Activated CD4-positive, alpha-beta T cell treated with anti-CD3 and anti-CD28 coated beads, Interleukin-2, amount 50 U/mL, for 4 hours (primary cell): ENCODE measurements at regions not wholly inside any gene's neighbourhood (a gene's known extent, or its start where the extent isn't known, plus 50 kb on each side); places are given as distances from the start of the nearest gene placed in this dataset.
"Not testable (repeated sequence)": the region's sequence is repeated elsewhere in the genome, so short reads cannot be mapped to it uniquely, and the experiment has no call there.

Experiments
- DNase-seq, 2 experiments: peaks; one replicate each; pipeline ENCODE4 v3.0.0-alpha.2; 2020

GRCh38 chr4:13763707-13764106 lies 136.2 kb upstream of the BOD1L1 start:
- no peak for DNase-seq

DNA sequence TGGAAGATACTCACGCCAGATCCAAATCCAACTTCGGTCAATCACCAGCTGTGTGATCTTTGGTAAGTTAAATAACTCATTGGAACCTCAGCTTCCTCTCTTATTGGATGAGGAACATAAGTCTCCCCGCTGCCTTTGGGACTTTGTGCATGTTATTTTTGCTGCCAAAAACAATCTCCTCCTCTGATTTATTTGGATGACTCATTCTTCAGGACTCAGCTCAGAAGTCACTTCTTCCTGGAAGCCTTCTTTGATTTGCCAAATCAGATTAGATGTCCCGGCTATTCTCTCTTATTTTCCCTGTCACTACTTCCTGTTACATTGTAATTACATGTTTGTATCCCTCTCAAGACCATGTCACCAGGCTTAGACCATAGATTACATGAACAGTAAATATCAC lies 138.0 kb upstream of the BOD1L1 start:
- DNase-seq: no peak

GRCh38 chr4:13766761-13767540 lies 139.4 kb upstream of the BOD1L1 start:
- DNase-seq: no peak

- DNase-seq: no peak
Observed at GRCh38 chr4:13777341-13777740, 149.8 kb upstream of the BOD1L1 start.

DNA sequence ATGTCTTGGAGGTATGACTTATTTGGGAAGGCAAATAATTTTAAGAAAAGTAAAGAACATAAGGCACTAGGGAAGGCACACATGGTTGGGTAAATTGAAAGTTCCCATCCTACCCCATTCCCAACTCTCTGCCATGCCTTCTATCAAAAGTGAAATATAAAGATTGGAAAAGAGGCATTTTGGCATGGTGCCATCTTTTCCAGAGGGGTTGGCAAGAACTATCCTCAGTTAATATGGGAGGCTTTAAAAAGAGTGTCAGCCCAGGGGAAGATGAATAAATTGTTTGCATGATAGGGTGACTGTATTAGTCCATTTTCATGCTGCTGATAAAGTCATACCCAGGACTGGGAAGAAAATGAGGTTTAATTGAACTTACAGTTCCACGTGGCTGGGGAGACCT lies 150.8 kb upstream of the BOD1L1 start:
- no peak for DNase-seq

GRCh38 chr4:13782231-13782630 lies 154.7 kb upstream of the BOD1L1 start:
- no peak for DNase-seq

- no peak for DNase-seq
Observed at GRCh38 chr4:13783800-13784411, 156.4 kb upstream of the BOD1L1 start.

DNA sequence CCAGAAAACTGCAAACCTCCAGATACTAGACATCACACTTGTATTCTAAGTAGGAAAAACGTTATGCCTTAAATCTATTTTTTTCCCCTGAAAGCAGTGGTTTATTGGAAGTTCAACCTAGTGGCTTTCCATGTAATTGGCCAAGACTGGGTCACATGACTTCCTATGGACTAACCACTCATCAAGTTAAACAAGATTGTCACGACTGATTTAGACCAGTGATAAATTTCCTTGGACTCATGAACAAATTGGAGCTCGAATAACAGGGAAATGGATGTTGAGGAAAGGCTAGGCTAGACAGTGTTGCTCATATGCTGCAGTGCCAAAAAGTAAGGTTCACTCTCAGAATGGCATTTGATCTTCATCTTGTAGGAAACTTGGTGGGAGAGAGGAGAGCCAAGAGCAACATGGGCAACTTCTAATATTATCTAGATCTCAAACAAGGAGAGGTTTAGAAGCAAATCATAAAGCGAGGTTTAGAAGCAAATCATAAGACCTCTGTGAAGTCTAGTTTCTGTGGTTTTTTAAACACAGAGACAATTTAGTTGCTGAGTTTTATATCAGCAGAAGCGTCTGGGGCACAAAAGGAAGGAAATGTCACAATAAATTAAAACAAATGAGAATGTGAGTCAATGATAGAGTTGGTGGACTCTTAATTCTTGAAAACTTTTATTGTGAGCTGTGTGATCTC lies 165.6 kb upstream of the BOD1L1 start:
- DNase-seq: no peak

DNA sequence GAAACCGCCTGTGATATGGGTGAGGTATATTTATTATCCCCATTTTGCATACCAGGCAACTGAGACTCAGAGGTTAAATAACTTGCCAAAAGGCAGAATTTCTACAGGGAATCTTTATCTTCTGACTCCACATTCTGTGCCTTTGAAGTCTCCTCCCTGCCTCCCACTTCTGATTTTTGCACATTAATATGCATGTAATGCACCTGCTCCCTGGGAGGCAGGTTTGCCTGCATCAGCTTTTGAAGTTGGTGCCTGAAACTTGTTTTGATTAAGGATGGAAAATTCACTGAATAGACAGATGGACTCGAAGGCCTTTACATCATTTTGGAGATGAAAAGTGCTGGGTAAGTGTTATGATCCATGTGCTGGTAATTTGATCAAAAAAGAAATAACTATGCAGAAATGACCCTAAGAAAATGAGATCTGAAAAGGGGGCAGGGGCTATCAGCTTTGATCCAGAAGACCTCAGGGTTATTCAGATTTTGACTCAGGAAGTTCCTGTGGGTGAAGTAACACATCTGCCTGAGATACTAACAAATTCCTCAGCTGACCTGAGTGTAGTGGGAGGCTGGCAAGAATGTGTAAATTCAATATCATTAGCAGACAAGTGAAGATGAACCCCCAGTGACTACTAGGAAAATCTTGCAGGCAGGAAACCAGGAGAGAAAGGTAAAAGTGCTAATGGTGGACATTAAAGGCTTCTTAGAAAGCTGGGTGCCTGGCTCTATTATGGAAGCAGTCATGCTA lies 167.5 kb upstream of the BOD1L1 start:
- DNase-seq: no peak

DNA sequence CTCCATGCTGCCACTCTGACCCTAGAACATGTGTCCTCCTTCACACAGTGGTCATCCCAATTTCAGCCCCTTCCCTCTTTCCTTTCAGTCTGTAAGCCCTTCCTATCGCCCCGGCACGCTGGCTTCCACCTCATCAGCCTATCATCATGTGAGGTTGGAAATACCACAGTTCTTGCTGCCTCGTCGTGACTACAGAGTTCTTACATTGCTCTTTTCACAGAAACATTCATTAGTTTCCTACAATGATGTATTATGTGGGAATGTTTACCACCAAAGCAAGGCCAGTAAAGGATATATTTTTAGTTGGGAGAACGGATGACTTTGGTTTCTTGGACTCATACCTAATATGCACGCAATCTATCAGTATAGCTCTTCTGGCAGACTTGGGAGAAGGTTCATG lies 169.5 kb upstream of the BOD1L1 start:
- DNase-seq: no peak

- DNase-seq: no peak
Observed at GRCh38 chr4:13815231-13815630, 187.7 kb upstream of the BOD1L1 start.

- DNase-seq: no peak
Observed at GRCh38 chr4:13816472-13816871, 188.9 kb upstream of the BOD1L1 start.

- DNase-seq: no peak
Observed at GRCh38 chr4:13821522-13821921, 194.0 kb upstream of the BOD1L1 start.

- DNase-seq: not testable (repeated sequence)
Observed at GRCh38 chr4:13825822-13826221, 198.3 kb upstream of the BOD1L1 start.

- DNase-seq: no peak
Observed at GRCh38 chr4:13829457-13829856, 201.9 kb upstream of the BOD1L1 start.

- no peak for DNase-seq
Observed at GRCh38 chr4:13830449-13830848, 202.9 kb upstream of the BOD1L1 start.

GRCh38 chr4:13833171-13833804 lies 205.8 kb upstream of the BOD1L1 start:
- DNase-seq: no peak

DNA sequence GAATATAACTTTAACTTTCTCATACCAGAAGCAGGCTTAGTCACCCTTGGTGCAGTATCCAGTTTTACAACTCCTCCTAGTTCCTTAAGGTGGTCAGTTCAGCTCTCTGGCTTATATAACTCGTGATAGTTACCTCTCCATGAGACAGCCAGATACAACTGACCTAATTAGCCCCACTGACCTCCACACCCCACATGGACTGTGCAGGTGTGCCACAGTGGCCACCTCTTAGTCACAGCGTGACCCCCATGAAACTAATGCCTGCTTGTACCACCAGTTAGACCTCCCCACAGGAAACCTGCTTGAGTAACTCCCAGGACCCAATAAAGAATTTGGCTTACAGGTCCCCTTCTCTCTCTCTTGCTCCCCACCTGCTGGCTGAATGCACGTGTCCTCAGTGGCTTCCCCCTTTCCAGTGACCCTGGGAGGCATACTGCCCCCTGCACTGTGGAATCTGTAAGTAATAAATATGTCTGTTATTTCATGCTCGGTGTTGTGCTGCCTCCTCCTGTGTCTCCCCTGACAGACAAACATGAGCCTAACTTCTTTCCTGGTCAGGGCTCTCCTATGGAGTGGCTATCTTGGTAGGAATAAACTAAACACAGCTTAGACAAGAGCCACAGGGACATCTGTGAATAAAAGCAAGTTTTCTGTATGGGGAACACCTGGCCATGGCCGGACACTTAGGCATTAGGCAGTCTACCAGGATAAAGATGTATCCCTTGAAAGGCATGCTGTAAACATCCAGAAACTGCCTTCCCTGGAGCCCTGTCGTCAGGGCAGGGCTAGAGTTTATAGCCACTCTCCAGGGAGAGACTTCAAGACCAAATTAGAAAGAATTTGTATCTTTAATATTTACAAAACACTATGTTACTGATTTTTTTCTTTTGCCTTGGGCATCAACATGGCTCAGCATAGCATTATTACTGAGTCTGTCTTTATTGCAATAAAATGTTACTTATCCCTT lies 209.7 kb upstream of the BOD1L1 start:
- DNase-seq: no peak

- DNase-seq: no peak
Observed at GRCh38 chr4:13840502-13841190, 213.1 kb upstream of the BOD1L1 start.

DNA sequence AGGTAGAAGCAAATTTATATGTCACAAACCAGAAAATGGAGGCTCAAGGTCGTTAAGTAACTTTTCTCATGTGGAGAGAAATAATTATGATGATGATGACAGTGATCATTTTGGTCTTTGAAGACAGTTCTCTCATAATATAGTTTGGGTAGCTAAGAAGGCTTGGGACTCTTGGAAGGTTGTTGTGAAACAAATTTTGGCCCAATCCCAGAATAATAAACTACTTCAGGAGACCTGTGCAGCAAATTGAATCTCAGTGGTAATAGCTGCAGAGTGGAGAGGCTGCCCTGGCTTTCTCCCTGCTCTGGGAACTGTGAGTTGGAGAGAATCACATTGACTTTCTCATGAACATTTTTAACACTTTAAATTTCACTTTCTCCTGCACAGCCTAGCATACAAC lies 217.2 kb upstream of the BOD1L1 start:
- no peak for DNase-seq

DNA sequence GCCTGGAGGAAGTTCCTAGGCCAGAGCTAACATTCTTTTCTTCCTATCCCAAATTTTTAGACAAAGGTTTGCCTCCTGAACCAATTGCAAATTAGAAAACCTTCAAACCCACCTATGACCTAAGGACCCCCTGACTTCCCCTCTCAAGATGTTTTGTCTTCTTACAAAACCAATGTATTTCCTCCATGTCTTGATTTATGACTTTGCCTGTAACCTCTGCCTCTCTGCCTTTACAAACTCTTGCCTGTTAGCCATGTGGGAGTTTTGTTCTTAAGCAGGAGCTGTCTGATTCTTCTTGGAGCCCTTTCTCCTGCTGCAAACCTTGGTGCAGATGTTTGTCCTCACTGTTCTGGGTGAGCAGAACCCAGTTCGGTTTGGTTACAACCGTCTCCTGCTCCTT lies 222.3 kb upstream of the BOD1L1 start:
- no peak for DNase-seq
